Upper lobe of left lung (tissue), 6 donors: ENCODE measurements at regions not wholly inside any gene's neighbourhood (a gene's known extent, or its start where the extent isn't known, plus 50 kb on each side); places are given as distances from the start of the nearest gene placed in this dataset.

ENCODE experiments used
- ATAC-seq, 2 donors: fragments of 200-7000 bp; cut with Tn5 transposase; one replicate each; pipeline ENCODE4 v1.9.1; 2022; ENCODE audit warnings: mild to moderate bottlenecking in 2 of 2, moderate library complexity in 2 of 2; ENCODE audit not compliant: low FRiP score in 2 of 2
- DNase-seq, 2 donors: peaks; one replicate each; pipeline ENCODE4 v3.0.0-alpha.2; 2019 to 2020
- H3K27ac ChIP-seq, 4 donors: fragments of 200-600 bp; sonication (generic); one replicate each; pipeline ENCODE4 v1.5.1; 2016 to 2019
- H3K27me3 ChIP-seq, 4 donors: fragments of 200-600 bp; sonication (generic); one replicate each; pipeline ENCODE4 v1.5.1; 2017 to 2019
- H3K36me3 ChIP-seq, 4 donors: fragments of 200-600 bp; sonication (generic); one replicate each; pipeline ENCODE4 v1.5.1; 2016 to 2019
- H3K4me1 ChIP-seq, 4 donors: fragments of 200-600 bp; sonication (generic); one replicate each; pipeline ENCODE4 v1.5.1; 2018 to 2019
- H3K4me3 ChIP-seq, 4 donors: fragments of 200-600 bp; sonication (generic); one replicate each; pipeline ENCODE4 v1.5.1; 2017 to 2019; ENCODE audit warnings: mild to moderate bottlenecking in 2 of 4, moderate library complexity in 1 of 4
- H3K9me3 ChIP-seq, 4 donors: fragments of 200-600 bp; sonication (generic); one replicate each; pipeline ENCODE4 v1.5.1; 2018 to 2019
- CTCF ChIP-seq, 6 experiments: fragments of 450-650 bp in 4 of 6; fragments of 200-600 bp in 2 of 6; sonication (generic) in 2 of 6; IDR thresholded peaks; one replicate each; pipeline ENCODE4 v1.5.1; 2016 to 2019; ENCODE audit warnings: antibody characterized with exemption in 6 of 6
- EP300 ChIP-seq, 4 donors: sonication (generic); formaldehyde crosslinking; IDR thresholded peaks; one replicate each; pipeline ENCODE4 v1.5.1; 2017; ENCODE audit warnings: antibody characterized with exemption in 4 of 4, control low read depth in 2 of 4
- POLR2A ChIP-seq, 4 donors: fragments of 450-650 bp; IDR thresholded peaks; one replicate each; pipeline ENCODE4 v1.5.1; 2016 to 2017; ENCODE audit warnings: antibody characterized with exemption in 4 of 4, mild to moderate bottlenecking in 2 of 4
- POLR2AphosphoS5 ChIP-seq, 2 donors: sonication (generic); formaldehyde crosslinking; IDR thresholded peaks; one replicate each; pipeline ENCODE4 v1.5.1; 2017; ENCODE audit warnings: antibody characterized with exemption in 2 of 2
- WGBS, 2 donors: methylation state at CpG; one replicate each; pipeline ENCODE4 v1.1.5; 2017 to 2018; 5-methylcytosine and 5-hydroxymethylcytosine counted together
- donor health status: DM: no; HTN: no; CAD: no; lungs with moderate emphysema.
- donor health status: DM: no; HTN: yes; CAD: no; lungs with severe emphysema.

DNA sequence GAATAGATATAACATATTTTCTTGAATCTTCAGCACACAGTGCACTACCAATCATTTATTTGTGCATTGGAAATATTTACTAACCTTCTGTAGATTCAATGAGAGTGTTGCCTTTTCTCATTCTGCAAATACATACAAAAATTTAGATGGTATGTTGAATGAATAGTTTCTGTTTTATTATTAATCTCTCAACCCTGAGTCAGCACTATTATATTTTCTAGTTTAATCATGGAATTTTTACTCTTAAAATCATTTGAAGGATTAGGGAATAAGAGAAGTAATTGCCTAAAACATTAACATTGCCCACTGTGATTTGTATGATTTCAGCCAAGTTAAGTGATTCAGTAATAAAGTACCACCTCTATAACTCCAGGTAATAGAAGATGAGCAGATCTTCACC is 370.2 kb upstream of the CDH7 start:
- Histone ChIP-seq H3K9me3 (no peaks in the 10 kb centered on the region), H3K4me1 (no peaks in the 10 kb centered on the region), H3K27ac (no peak overlapping the region), H3K4me3 (no peak overlapping the region), H3K27me3 (no peaks in the 10 kb centered on the region), H3K36me3 (no peaks in the 10 kb centered on the region)
- DNase-seq (no peak), ATAC-seq (no peak)
- TF ChIP-seq EP300 (IDR thresholded peaks at IDR 0.05): no peak
- no peak for TF ChIP-seq POLR2A (IDR thresholded peaks at IDR 0.05)

- no peaks in the 10 kb centered on the region for H3K27me3 ChIP-seq
- DNase-seq (no peak), ATAC-seq (no peak)
- no peaks in the 10 kb centered on the region for H3K36me3 ChIP-seq
- TF ChIP-seq POLR2AphosphoS5 (IDR thresholded peaks at IDR 0.05) (no peak), POLR2A (IDR thresholded peaks at IDR 0.05) (no peak), CTCF (IDR thresholded peaks at IDR 0.05) (no peak), EP300 (IDR thresholded peaks at IDR 0.05) (no peak)
- no peaks in the 10 kb centered on the region for H3K4me1 ChIP-seq
- H3K9me3 ChIP-seq: no peaks in the 10 kb centered on the region
- no peak overlapping the region for H3K4me3 ChIP-seq
- WGBS, 2 donors: 77 to 83% methylated on average over 3 of the region's 3 CpGs
- H3K27ac ChIP-seq: no peak overlapping the region
These were observed 377.9 kb upstream of the CDH7 start for GRCh38 chr18:65372904-65373303.

DNA sequence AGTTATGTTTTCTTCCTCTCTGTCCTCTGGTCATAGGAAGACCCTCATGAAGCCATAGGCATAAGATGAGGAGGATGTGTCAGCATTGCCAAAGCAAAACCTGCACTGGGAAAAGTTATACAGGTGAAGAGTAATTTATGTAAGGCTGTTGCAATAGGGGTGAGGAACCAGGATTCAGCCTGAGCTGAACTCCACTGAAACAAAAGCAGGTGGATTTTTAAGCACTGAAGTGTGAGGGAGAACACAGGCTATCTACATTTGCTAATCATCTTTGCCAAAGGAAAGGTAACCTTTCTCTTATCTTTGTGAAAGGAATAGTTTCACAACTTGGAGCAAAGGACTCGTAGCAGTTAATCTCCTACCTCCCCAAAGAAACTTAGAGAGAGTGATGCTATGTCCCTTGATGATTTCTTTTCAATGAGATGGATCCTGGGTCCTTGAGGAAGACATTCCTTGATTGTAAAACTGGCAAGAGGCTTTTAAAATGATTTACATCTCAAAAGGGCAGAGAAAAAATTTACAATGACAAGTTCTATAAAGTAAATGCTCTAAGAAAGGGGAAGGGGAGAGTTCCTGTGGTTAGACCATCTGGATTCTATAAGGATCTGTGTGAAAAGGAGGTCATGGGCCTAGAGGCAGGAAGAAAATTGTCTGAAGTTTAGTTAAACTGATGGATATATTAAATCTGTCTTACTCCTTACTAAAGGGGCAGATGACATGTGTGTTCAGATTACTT is 385.4 kb upstream of the CDH7 start:
- Histone ChIP-seq H3K4me3 (no peak overlapping the region), H3K9me3 (no peaks in the 10 kb centered on the region), H3K4me1 (no peaks in the 10 kb centered on the region), H3K27ac (no peak overlapping the region), H3K27me3 (no peaks in the 10 kb centered on the region), H3K36me3 (no peaks in the 10 kb centered on the region)
- ATAC-seq (no peak), DNase-seq (no peak)
- 38 to 48% methylated on average over 1 of the region's 1 CpG for WGBS, 2 donors
- no peak for TF ChIP-seq CTCF (IDR thresholded peaks at IDR 0.05)
- no peak for TF ChIP-seq POLR2AphosphoS5 (IDR thresholded peaks at IDR 0.05)
- no peak for TF ChIP-seq POLR2A (IDR thresholded peaks at IDR 0.05)
- no peak for TF ChIP-seq EP300 (IDR thresholded peaks at IDR 0.05)

DNA sequence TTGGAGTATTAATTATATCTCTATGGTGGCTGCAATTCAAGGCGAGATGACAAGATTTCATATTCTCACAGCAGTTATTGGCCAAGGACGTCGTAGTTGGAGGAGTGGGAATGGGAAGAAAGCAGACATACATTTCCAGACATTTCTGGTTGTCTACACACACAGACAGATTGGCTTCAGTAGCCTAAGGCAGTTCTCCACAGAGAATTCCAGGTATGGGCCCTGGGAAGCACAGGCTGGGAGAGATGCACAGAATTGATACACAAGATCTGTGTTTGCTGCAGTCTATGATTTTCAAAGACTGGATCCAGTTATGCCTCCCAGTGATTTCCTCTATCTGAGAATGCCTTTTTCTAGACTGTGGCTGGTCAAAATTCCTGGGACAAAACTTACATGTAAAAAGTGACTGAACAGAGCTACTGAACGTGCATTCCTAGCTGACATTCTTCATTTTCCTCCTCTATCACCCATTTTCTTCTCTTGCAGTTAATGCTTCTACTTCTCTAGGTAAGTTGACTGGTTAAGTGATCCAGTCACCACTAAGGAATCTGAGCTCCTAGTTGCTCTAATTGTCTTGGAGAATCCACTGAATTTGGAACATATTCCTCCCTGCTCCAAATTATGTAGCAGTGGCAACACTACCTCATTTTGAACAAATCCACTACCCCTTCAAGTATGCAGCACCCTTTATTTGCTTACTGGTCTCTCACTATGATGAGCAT is 386.7 kb upstream of the CDH7 start:
- H3K36me3 ChIP-seq: no peaks in the 10 kb centered on the region
- no peak overlapping the region for H3K4me3 ChIP-seq
- H3K4me1 ChIP-seq: no peaks in the 10 kb centered on the region
- H3K27me3 ChIP-seq: no peaks in the 10 kb centered on the region
- no peak overlapping the region for H3K27ac ChIP-seq
- DNase-seq (no peak), ATAC-seq (no peak)
- 70 to 85% methylated on average over 4 of the region's 4 CpGs for WGBS, 2 donors
- TF ChIP-seq POLR2AphosphoS5 (IDR thresholded peaks at IDR 0.05) (no peak), CTCF (IDR thresholded peaks at IDR 0.05) (no peak), POLR2A (IDR thresholded peaks at IDR 0.05) (no peak)
- no peaks in the 10 kb centered on the region for H3K9me3 ChIP-seq

GRCh38 chr18:65363011-65363410 is 387.8 kb upstream of the CDH7 start:
- Histone ChIP-seq H3K4me1 (no peaks in the 10 kb centered on the region), H3K36me3 (no peaks in the 10 kb centered on the region), H3K27ac (no peak overlapping the region), H3K4me3 (no peak overlapping the region), H3K27me3 (no peaks in the 10 kb centered on the region), H3K9me3 (no peaks in the 10 kb centered on the region)
- 89 to 94% methylated on average over 3 of the region's 3 CpGs for WGBS, 2 donors
- ATAC-seq (no peak), DNase-seq (no peak)
- TF ChIP-seq POLR2AphosphoS5 (IDR thresholded peaks at IDR 0.05): no peak
- TF ChIP-seq EP300 (IDR thresholded peaks at IDR 0.05): no peak

DNA sequence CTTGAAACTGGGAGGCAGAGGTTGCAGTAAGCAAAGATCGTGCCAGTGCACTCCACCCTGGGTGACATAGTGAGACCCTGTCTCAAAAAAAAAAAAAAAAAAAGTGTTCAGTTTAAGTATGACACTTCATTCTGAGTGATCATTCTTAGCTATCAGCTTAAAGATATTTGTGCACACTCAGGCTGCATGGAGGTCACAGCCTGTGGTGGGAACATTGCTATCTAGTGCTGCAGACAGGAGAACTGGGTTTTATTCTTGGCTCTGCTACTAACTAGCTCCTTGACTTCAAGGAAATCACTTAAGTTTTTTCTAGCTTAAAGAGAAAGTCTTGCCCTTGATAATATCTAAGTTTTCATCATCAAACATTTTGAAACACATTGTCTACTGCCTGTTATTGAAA is 391.3 kb upstream of the CDH7 start:
- TF ChIP-seq EP300 (IDR thresholded peaks at IDR 0.05) (no peak), POLR2A (IDR thresholded peaks at IDR 0.05) (no peak), POLR2AphosphoS5 (IDR thresholded peaks at IDR 0.05) (no peak), CTCF (IDR thresholded peaks at IDR 0.05) (no peak)
- ATAC-seq (no peak), DNase-seq (no peak)
- Histone ChIP-seq H3K4me3 (no peak overlapping the region), H3K9me3 (no peaks in the 10 kb centered on the region), H3K4me1 (no peaks in the 10 kb centered on the region), H3K27ac (no peak overlapping the region), H3K36me3 (no peaks in the 10 kb centered on the region), H3K27me3 (no peaks in the 10 kb centered on the region)
- WGBS, 2 donors: 73 to 77% methylated on average over 1 of the region's 1 CpG
